ENCODE measurements at regions not wholly inside any gene's neighbourhood (a gene's known extent, or its start where the extent isn't known, plus 50 kb on each side); places are given as distances from the start of the nearest gene placed in this dataset.

DNA sequence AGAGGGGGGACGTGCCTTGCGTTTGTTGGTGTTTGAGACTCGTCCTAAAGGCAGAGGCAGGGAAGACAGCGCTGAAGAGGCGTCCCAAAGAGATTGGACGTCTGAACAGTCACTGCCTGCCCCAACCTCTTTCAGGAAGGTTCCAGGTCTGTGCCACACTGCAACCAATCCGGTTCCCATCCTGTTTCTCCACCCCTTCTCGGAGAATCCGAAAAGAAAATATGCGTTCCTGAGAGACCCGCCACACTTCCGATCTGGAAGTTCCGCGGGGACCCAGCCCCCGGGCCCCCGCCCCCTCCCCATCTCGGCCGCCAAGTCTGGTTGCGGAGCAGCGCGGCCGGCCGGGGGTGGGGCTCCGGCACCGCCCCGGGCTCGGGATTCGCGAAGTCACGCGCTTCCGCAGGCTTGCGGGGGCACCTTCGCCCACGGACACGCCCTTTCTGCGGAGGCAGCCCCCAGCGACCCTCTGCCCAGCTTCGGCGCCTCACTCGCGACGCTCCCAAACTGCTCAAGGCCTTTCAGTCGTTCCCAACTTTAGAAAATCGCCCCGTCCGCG, 124.5 kb upstream of the DPYD start:
- Histone ChIP-seq H3K9me3 (ENCODE audit: control insufficient read depth, insufficient read depth, low read depth, low read length) (no peaks in the 10 kb centered on the region), H3K4me1 (ENCODE audit: control insufficient read depth, insufficient read depth, low read length) (peaks cover 17% of the 10 kb centered on the region; the same call in 1 of the 2 replicates), H3K4me3 (ENCODE audit: low read depth, low read length) (peak overlapping the region; percentile 54), H3K36me3 (ENCODE audit: control insufficient read depth, insufficient read depth, low read length) (no peaks in the 10 kb centered on the region), H3K27ac (ENCODE audit: low read depth, low read length) (no peak overlapping the region), H3K9ac (ENCODE audit: low read length) (peak overlapping the region; percentile 28), H3K27me3 (ENCODE audit: control insufficient read depth, insufficient read depth, low read length) (peaks cover 81% of the 10 kb centered on the region)

DNA sequence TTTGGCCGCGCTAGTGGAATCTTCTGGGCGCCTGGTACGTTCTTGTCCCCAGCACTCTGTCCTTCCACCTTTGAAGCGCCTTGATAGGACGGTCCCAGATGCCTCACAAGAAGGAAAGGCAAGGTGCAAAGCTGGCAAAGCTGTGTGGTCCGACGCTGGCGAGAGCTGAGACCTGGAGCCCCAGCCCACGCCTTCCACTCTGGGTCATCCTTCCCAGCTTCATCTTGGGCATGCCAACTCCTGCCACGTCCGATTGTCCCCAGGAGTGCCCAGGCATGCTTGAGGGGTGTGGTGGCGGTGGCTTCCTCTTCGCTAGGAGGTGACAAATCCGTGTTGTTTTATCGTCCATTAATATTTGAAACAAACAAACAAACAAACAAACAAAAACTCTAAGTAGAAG, 123.9 kb upstream of the DPYD start:
- H3K36me3 ChIP-seq (ENCODE audit: control insufficient read depth, insufficient read depth, low read length) = no peaks in the 10 kb centered on the region
- H3K9ac ChIP-seq (ENCODE audit: low read length) = no peak overlapping the region
- no peaks in the 10 kb centered on the region for H3K9me3 ChIP-seq (ENCODE audit: control insufficient read depth, insufficient read depth, low read depth, low read length)
- H3K27ac ChIP-seq (ENCODE audit: low read depth, low read length) = no peak overlapping the region
- peaks cover 76% of the 10 kb centered on the region for H3K27me3 ChIP-seq (ENCODE audit: control insufficient read depth, insufficient read depth, low read length)
- H3K4me1 ChIP-seq (ENCODE audit: control insufficient read depth, insufficient read depth, low read length) = peaks cover 17% of the 10 kb centered on the region; the same call in 1 of the 2 replicates
- peak overlapping the region; percentile 54 for H3K4me3 ChIP-seq (ENCODE audit: low read depth, low read length)

DNA sequence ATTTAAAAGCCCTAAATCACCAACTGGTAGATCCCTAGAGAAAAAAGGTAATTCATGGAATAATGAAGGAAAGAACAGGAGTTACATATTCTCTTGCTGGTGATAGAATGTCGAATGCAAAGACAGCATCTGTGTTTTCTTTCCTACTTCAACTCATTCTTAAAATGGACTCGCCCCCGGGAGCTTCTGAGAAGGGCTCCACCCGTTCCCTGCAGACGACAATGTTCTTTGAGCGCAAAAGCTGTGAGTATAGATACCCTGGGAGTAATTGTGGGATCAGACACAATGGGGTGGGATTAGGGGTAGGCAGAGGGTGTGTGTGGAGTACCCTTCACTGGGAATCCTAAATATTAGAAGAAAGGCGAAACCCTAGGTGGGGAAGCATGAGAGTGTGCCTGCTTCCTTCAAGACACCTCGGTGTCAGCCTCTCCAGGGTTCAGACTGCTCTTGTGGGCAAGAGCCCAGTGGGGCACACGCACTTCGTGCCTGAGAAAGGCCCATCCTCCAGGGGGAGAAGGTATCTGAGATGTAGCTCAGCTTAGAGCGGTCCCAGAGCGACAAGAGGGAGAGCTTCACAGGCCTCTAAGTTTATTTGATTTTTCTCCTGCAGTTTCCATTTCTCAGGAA, 123.3 kb upstream of the DPYD start:
- peaks cover 13% of the 10 kb centered on the region; the same call in 1 of the 2 replicates for H3K4me1 ChIP-seq (ENCODE audit: control insufficient read depth, insufficient read depth, low read length)
- H3K36me3 ChIP-seq (ENCODE audit: control insufficient read depth, insufficient read depth, low read length) = no peaks in the 10 kb centered on the region
- peaks cover 70% of the 10 kb centered on the region for H3K27me3 ChIP-seq (ENCODE audit: control insufficient read depth, insufficient read depth, low read length)
- H3K9me3 ChIP-seq (ENCODE audit: control insufficient read depth, insufficient read depth, low read depth, low read length) = no peaks in the 10 kb centered on the region
- no peak overlapping the region for H3K9ac ChIP-seq (ENCODE audit: low read length)
- H3K27ac ChIP-seq (ENCODE audit: low read depth, low read length) = no peak overlapping the region
- no peak overlapping the region; the same call in 1 of the 2 replicates for H3K4me3 ChIP-seq (ENCODE audit: low read depth, low read length)

DNA sequence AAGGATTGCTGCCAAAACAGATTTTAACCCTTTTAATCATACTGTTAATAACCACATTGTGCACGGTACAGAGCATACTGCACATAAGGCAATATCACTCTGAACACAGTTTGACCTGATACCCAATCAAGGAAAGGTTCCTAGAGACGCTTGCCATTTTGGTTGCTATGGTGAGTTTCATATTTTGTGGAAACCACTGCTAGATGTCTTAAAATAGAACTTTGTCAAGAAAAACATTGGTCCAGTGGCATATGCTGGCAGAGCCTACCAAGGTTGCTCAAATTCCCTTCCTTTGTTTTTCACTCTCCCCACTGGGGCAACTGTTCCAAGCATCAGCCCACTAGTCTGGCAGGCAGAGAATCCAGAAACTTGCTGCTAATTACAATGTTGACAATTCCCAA, 114.8 kb upstream of the DPYD start:
- Histone ChIP-seq H3K36me3 (ENCODE audit: control insufficient read depth, insufficient read depth, low read length) (no peaks in the 10 kb centered on the region), H3K9ac (ENCODE audit: low read length) (no peak overlapping the region), H3K4me3 (ENCODE audit: low read depth, low read length) (no peak overlapping the region), H3K27ac (ENCODE audit: low read depth, low read length) (no peak overlapping the region), H3K4me1 (ENCODE audit: control insufficient read depth, insufficient read depth, low read length) (no peaks in the 10 kb centered on the region), H3K27me3 (ENCODE audit: control insufficient read depth, insufficient read depth, low read length) (no peaks in the 10 kb centered on the region), H3K9me3 (ENCODE audit: control insufficient read depth, insufficient read depth, low read depth, low read length) (no peaks in the 10 kb centered on the region)

DNA sequence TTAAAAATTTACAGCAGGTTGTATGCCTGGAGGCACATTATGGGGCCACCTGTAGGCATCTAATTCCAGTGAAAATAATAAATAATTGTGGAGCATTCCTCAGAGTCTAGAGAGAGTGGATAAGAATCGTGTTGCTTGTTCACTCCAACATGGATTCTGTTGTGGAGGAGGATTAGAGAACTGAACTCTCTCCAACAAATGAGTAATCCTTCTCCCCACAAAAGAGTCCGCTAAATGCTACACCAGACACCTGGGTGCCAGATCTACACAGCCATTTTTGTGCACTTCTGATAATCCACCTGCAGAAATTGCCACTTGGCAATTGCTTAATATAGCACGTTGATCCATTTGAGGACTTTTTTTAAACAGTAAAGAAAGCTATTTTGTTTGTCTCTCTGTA, 113.7 kb upstream of the DPYD start:
- H3K27ac ChIP-seq (ENCODE audit: low read depth, low read length) = no peak overlapping the region
- no peaks in the 10 kb centered on the region for H3K27me3 ChIP-seq (ENCODE audit: control insufficient read depth, insufficient read depth, low read length)
- H3K4me3 ChIP-seq (ENCODE audit: low read depth, low read length) = no peak overlapping the region
- no peaks in the 10 kb centered on the region for H3K36me3 ChIP-seq (ENCODE audit: control insufficient read depth, insufficient read depth, low read length)
- no peaks in the 10 kb centered on the region for H3K4me1 ChIP-seq (ENCODE audit: control insufficient read depth, insufficient read depth, low read length)
- H3K9me3 ChIP-seq (ENCODE audit: control insufficient read depth, insufficient read depth, low read depth, low read length) = no peaks in the 10 kb centered on the region
- H3K9ac ChIP-seq (ENCODE audit: low read length) = no peak overlapping the region

DNA sequence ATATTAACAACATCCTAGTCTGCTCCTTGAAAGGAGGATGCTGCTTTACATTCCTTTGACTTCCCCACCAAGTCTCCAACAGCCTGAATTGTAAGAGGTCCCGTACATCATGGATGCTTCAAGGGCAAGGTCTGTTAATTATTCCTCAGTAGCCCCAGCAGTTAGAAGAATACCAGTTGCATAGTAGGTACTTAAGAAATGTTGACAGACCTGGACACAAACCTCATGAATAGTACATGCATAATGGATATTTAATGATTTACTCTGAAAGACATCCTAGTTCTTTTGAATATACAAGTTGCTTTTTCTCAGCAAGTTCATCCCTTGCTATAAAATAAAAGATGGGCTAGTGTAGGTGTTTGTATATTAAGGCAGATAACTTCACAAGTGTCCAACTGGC, 112.1 kb upstream of the DPYD start:
- Histone ChIP-seq H3K9me3 (ENCODE audit: control insufficient read depth, insufficient read depth, low read depth, low read length) (no peaks in the 10 kb centered on the region), H3K27ac (ENCODE audit: low read depth, low read length) (no peak overlapping the region), H3K9ac (ENCODE audit: low read length) (no peak overlapping the region)

DNA sequence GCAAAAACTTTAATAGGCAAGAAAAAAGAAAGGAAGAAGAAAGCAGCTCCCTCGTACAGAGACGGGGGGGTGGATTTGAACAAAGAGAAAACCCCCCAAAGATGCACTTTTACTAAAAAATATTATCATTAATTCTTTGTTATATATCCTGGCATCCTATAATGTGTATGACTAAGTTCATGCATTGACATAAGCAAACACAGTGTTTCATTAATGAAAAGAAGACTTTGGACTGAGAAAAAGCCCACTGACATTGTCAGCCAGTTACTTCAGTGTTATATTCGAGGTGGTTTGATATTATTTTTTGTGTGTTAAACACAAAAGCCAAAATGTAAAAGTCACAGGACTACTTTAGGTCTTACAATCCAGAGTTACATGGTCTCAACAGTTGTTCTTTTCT, 110.1 kb upstream of the DPYD start:
- H3K4me3 ChIP-seq (ENCODE audit: low read depth, low read length) = no peak overlapping the region
- H3K36me3 ChIP-seq (ENCODE audit: control insufficient read depth, insufficient read depth, low read length) = no peaks in the 10 kb centered on the region
- H3K27ac ChIP-seq (ENCODE audit: low read depth, low read length) = no peak overlapping the region
- H3K4me1 ChIP-seq (ENCODE audit: control insufficient read depth, insufficient read depth, low read length) = no peaks in the 10 kb centered on the region
- no peaks in the 10 kb centered on the region for H3K9me3 ChIP-seq (ENCODE audit: control insufficient read depth, insufficient read depth, low read depth, low read length)
- no peaks in the 10 kb centered on the region for H3K27me3 ChIP-seq (ENCODE audit: control insufficient read depth, insufficient read depth, low read length)
- no peak overlapping the region for H3K9ac ChIP-seq (ENCODE audit: low read length)

More for the DNA sequence above, 112.1 kb upstream of the DPYD start:
- Histone ChIP-seq H3K27me3 (ENCODE audit: control insufficient read depth, insufficient read depth, low read length) (no peaks in the 10 kb centered on the region), H3K4me3 (ENCODE audit: low read depth, low read length) (no peak overlapping the region), H3K36me3 (ENCODE audit: control insufficient read depth, insufficient read depth, low read length) (no peaks in the 10 kb centered on the region), H3K4me1 (ENCODE audit: control insufficient read depth, insufficient read depth, low read length) (no peaks in the 10 kb centered on the region)

DNA sequence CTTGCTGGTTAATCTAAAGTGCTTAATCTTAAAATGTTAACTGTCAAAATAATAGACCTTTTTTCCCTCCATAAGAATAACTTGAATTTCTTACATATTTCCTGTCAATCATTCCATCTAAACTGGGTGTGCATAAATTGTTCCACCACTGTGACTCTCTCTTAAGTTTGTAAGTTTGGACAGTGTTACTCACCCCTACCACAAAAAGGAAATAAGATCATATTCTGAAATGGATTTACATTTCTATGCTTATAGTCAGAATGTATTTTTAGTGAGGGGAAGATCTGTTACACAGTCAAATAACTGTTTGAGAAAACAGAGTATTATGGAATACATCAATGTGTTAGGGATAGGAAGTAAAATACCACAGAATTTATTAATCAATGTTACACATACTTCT, 109.6 kb upstream of the DPYD start:
- no peaks in the 10 kb centered on the region for H3K36me3 ChIP-seq (ENCODE audit: control insufficient read depth, insufficient read depth, low read length)
- H3K4me3 ChIP-seq (ENCODE audit: low read depth, low read length) = no peak overlapping the region
- no peaks in the 10 kb centered on the region for H3K9me3 ChIP-seq (ENCODE audit: control insufficient read depth, insufficient read depth, low read depth, low read length)
- H3K4me1 ChIP-seq (ENCODE audit: control insufficient read depth, insufficient read depth, low read length) = no peaks in the 10 kb centered on the region
- H3K27me3 ChIP-seq (ENCODE audit: control insufficient read depth, insufficient read depth, low read length) = no peaks in the 10 kb centered on the region
- no peak overlapping the region for H3K27ac ChIP-seq (ENCODE audit: low read depth, low read length)
- H3K9ac ChIP-seq (ENCODE audit: low read length) = no peak overlapping the region

DNA sequence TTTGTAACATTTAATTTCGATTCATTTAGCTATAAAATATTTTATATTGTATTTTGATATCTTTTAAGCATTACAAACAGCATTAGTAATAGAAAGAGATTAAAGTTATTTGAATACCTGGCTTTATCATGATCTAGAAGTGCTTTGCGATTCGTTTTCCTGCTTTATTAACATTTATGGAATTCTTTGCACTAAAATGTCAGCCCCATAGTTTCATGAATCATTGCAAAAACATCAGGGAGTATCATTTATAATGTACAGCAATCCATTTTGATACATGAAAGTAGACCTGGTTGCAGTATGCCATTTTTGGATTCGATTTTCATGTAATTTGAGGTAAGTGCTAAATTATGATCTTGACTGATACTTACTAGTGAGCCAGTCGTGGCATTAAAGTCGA, 108.0 kb upstream of the DPYD start:
- Histone ChIP-seq H3K9me3 (ENCODE audit: control insufficient read depth, insufficient read depth, low read depth, low read length) (no peaks in the 10 kb centered on the region), H3K9ac (ENCODE audit: low read length) (no peak overlapping the region), H3K36me3 (ENCODE audit: control insufficient read depth, insufficient read depth, low read length) (no peaks in the 10 kb centered on the region), H3K27me3 (ENCODE audit: control insufficient read depth, insufficient read depth, low read length) (no peaks in the 10 kb centered on the region), H3K27ac (ENCODE audit: low read depth, low read length) (no peak overlapping the region), H3K4me3 (ENCODE audit: low read depth, low read length) (no peak overlapping the region), H3K4me1 (ENCODE audit: control insufficient read depth, insufficient read depth, low read length) (no peaks in the 10 kb centered on the region)

DNA sequence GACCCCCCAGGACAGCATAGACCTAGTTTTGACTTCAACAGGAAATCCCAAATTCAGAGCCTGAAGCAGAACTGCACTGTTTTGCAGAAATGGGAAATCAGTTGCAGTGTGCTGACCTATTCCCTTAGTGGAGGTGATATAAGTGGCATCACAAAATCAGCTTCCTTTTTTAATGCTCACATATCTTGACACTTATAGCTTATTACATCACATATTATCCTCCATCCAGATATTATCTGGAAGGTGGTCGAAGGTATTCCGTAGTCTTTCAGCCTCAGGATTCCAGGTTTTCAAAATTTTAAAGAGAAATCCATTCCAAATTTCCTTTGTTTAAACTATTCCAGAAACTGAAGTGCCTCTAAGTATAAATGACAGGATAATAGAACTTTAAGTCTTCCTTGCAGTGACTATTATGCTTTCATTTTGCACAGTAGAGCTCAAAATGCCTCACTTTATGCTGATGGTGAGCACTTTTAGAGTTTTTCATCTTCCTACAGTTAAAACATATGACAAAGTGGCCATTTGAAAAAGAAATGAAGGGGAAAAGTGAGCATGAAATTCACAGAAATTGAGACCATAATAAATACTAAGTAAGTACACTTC, 106.4 kb upstream of the DPYD start:
- H3K27ac ChIP-seq (ENCODE audit: low read depth, low read length) = no peak overlapping the region
- H3K9ac ChIP-seq (ENCODE audit: low read length) = no peak overlapping the region
- H3K27me3 ChIP-seq (ENCODE audit: control insufficient read depth, insufficient read depth, low read length) = no peaks in the 10 kb centered on the region
- no peaks in the 10 kb centered on the region for H3K9me3 ChIP-seq (ENCODE audit: control insufficient read depth, insufficient read depth, low read depth, low read length)
- no peak overlapping the region for H3K4me3 ChIP-seq (ENCODE audit: low read depth, low read length)
- no peaks in the 10 kb centered on the region for H3K36me3 ChIP-seq (ENCODE audit: control insufficient read depth, insufficient read depth, low read length)
- H3K4me1 ChIP-seq (ENCODE audit: control insufficient read depth, insufficient read depth, low read length) = no peaks in the 10 kb centered on the region

DNA sequence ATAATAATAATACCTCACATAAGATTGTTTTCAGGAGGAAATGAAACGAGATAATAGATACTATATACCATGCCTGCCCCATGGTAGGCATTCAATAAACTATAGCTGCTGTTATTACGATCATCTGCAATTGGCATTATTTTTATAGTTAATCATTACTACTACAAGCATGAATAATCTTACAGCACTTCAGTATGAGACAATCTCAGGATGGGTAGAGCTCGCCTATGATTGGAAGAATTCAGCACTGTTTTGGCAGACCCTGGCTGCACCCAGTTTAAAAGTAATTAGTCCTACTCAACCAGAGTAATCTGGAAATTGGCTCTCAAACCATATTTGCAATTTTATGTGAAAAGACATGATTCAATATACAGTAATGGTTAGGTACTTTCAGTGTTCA, 105.0 kb upstream of the DPYD start:
- Histone ChIP-seq H3K9ac (ENCODE audit: low read length) (no peak overlapping the region), H3K4me3 (ENCODE audit: low read depth, low read length) (no peak overlapping the region), H3K9me3 (ENCODE audit: control insufficient read depth, insufficient read depth, low read depth, low read length) (no peaks in the 10 kb centered on the region), H3K27ac (ENCODE audit: low read depth, low read length) (no peak overlapping the region), H3K4me1 (ENCODE audit: control insufficient read depth, insufficient read depth, low read length) (no peaks in the 10 kb centered on the region), H3K27me3 (ENCODE audit: control insufficient read depth, insufficient read depth, low read length) (no peaks in the 10 kb centered on the region), H3K36me3 (ENCODE audit: control insufficient read depth, insufficient read depth, low read length) (no peaks in the 10 kb centered on the region)
